GM21367 (cell line): ENCODE measurements at regions not wholly inside any gene's neighbourhood (a gene's known extent, or its start where the extent isn't known, plus 50 kb on each side); places are given as distances from the start of the nearest gene placed in this dataset.
"Not testable (repeated sequence)": the region's sequence is repeated elsewhere in the genome, so short reads cannot be mapped to it uniquely, and the experiment has no call there.

ENCODE experiments used
- ATAC-seq: cut with Tn5 transposase; IDR thresholded peaks from one replicate; pipeline ENCODE4 v1.9.1; 2021; ENCODE audit not compliant: unreplicated experiment

DNA sequence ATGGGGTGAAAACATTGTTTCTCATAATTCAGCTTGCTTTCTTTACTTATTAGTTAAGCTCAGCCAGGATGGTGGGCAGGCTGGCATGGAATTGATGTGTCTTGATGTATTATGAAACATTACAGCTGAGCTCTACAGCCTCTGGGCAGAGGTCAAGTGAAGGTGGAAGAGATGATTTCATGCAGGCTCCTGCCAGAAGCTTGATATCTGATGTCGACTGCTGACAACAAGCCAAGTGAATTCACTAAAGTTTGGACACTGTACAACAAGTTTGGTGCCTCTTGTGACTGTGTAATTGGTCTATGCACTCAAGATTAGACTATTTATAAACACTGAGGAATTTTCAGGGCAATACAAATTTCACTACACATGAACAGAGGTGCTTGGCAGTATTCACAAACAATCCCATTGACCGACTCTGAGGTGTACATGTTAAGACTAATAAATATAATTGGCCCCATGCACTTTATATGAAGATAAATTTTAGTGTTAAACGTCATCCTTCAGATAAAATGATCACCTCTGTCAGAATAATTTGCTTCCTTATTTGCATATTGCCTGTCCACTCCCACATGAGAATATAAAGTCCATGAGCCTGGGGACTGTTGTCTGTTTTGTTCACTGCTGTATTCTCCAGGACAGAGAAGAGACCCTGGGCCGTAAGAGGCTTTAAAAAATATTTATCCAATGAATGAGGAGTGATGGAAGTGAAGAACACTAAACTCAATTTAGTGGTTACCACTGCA is 612.2 kb downstream of the IQCM start:
- ATAC-seq: no peak

DNA sequence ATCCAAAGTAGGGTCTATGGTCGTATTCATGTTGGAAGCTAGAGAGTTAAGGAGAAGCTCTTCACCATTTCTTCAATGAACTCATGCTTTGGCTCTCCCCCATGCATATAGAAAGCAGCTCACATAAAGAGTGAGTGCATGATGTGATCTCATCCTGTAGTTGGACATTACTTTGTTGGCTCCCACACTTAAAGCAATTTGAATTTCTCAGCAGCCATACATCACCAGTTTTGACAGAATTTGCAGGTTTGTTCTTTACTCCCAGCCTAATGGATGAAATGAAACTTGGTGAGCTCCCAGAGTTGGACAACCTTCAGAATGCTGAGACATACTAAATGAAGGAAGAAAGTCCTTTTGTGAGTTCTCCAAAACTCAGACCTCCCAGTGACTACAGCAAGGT is 613.5 kb downstream of the IQCM start:
- no peak for ATAC-seq

DNA sequence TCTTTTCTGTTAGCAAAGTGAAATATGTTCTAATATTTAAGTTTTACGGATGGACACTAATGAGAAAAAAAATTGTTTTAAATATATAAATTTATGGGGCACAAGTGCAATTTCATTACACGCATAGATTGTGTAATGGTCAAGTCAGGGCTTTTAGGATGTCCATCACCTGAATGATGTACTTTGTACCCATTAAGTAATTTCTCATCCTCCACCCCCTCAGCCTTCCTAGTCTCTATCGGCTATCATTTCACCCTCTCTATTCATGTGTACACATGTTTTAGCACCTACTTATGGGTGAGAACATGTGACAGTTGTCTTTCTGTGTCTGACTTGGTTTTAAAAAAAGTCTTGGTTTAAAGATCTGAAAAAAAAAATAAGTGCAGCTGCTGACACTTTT is 616.0 kb downstream of the IQCM start:
- ATAC-seq: no peak

DNA sequence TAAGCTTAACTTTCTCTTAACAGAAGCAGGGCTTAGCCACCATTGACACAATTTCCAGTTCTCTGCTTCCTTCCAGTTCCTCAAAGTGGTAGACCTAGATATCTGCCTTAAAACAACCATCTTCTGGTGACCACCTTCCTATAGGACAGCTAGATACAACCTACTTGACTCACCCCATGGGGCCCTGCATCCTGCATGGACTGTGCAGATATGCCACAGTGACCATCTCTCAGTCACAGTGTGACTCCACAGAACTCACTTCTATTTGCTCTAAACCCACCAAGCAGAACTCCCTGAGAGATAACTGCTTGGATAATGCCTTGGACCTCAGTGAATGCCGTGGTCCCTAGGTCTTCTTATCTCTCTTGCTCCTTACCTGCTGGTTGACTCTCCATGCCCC is 621.6 kb downstream of the IQCM start:
- no peak for ATAC-seq

DNA sequence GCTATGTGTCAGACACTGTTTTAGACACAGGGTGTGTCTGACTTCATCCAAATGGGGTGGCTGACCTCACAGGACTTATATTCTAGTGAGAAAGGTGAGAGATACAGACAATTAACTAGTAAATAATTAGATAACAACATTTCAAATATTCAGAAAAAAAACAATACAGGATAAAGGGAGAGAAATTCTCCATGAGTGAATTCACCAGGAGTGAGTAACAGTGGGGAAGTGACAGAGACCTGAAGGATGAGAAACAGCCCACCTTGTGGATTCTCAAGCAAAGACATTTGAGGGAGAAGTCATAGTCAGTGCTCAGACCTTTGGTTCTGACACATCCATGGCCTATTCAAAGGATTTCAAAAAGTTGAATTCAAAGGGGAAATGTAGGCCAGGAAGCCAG is 627.9 kb downstream of the IQCM start:
- no peak for ATAC-seq

DNA sequence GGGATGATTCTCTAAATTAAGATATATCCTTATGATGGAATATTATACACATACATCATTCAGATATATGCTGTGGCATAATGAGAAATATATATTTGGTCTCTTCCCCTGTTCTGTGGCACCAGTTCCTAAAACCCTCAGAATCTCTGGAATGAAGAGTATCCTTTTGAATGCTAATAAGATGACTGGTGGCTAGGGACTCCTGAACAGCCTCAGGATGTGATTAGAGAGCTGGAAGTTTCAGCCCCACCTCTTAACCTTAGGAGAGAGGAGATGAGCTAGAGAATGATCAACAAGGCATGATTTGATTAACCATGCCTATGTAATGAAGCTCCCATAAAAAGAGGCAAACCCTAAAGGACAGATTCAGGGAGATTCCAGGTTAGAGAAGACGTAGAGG is 632.0 kb downstream of the IQCM start:
- no peak for ATAC-seq

DNA sequence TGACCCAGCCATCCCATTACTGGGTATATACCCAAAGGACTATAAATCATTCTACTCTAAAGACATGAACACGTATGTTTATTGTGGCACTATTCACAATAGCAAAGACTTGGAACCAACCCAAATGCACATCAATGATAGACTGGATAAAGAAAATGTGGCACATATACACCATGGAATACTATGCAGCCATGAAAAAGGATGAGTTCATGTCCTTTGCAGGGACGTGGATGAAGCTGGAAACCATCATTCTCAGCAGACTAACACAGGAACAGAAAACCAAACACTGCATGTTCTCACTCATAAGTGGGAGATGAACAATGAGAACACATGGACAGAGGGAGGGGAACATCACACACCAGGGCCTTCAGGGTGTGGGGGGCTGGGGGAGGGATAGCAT is 634.2 kb downstream of the IQCM start:
- ATAC-seq: not testable (repeated sequence)

DNA sequence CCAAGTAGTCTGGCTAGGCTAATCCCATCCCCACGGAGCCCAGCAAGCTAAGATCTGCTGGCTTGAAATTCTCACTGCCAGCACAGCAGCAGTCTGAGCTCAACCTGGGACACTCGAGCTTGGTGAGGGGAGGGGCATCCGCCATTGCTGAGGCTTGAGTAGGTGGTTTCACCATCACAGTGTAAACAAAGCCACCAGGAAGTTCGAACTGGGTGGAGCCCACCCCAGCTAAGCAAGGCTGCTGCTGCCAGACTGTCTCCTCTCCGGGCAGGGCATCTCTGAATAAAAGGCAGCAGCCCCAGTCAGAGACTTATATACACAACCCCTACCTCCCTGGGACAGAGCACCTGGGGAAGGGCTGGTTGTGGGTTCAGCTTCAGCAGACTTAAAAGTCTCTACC is 639.6 kb downstream of the IQCM start:
- no peak for ATAC-seq

DNA sequence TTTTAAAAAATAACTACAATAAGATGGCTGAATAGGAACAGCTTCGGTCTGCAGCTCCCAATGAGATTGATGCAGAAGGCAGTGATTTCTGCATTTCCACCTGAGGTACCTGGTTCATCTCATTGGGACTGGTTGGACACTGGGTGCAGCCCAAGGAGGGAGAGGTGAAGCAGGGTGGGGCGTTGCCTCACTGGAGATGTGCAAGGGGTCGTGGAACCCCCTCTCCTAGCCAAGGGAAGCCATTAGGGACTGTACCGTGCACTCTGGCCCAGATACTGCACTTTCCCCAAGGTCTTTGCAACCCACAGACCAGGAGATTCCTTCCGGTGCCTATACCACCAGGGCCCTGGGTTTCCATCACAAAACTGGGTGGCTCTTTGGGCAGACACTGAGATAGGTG is 640.1 kb downstream of the IQCM start:
- no peak for ATAC-seq

DNA sequence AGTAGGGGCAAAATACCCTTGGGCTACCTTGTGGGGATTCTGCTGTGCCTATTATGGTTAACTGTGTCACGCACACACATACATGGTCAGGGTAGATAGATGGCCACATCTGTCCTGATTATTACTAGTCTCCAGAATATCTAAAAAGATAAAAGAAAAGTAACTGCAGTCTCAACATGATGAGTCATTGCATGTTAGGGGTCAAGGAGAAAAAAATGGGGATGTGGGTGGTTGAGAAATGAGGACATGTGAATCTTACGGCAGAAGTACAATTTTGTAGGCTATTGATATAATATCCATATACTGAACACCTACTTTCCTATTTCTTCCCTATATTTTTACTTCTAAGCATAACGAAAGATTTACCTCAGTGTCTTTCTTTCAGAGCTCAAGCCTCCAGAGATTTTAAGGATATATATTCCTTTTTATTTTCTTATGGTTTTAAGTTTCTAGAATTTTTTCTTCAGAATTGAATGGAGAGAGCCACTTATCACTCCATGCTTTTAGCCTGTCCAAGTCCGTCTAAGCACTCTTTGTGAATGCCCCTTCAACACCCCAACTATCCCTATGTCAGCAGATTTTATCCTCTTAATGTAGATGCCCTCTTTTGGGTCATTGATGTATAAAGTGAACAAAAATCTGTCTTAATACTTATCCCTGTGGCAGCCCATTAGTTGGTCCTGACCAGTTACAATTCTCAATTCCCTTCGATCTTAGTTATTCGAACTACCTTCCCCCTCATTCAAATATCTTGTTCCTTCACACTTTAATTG is 642.2 kb downstream of the IQCM start:
- ATAC-seq: no peak

DNA sequence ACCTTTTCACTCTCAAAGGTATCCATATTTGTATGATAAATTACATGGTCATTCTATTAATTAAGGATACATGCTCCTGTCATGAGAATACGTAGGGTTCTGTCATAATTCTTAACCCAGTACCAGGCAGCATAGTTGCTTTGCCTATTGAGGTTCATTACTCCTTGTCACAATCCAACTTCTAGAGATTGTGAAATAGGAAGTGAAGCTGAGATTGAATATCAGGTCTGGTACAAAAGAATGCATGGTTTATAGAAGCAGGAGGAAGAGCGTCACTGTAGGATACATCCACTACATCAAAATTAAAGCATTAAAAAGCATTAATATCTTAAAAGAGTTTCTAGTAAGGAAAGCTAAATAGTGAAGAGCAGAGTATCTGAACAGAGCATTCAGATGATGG is 647.0 kb downstream of the IQCM start:
- ATAC-seq: no peak

DNA sequence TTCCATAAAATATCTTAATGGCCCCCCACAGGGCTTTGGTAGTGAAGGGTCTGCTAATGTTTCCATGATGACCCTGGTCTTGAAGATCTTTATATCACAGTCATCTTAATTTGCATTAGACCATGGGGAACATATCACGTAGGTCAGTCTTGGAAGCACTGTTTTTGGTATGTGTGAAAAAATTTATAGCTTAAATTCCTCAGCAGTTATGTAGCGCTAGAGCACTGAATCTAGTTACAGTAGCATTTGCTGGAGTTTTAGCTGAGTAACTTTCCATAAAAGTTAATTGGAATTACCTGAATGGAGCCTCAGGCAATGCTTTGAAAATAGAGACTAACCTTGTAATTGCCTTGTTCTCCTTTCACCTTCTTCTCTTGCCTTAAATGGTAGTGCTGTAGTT is 648.8 kb downstream of the IQCM start:
- ATAC-seq: no peak

DNA sequence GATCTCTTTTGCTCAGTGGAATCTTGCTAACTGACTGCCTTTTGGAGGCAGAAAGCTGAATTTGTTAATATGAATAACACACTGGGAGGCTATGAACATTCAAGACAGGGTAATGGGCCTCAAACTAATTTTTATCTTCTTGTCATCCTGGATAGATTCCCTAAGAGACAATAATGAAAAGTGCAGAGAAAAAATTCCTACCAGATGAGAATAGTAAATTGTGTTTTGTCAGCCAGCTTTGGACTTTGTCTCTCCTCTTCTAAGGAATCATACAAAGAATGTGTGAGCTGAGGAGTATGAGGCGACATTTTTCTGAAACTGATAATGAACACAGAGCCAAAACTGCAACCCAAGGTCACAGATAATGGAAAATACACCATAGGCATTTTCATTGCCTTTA is 649.3 kb downstream of the IQCM start:
- no peak for ATAC-seq

DNA sequence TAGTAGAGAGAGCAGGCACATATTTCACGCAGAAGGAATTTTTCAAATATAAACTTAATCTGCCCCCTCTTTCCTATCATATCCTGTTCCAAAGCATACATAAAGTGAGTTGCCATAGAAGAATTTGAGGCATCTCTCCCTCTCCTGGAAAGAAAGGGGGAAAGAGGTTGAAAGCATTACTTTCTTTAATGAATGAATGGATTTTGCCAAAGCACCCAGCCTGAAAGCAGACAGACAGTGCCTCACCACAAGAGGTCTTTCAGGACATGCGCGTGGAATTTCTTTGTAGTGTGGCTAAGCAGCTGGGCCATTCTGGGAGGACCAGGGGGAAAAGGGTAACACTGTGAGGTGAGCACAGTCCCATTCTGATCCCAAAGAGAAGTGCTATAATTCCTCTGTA is 651.4 kb downstream of the IQCM start:
- ATAC-seq: no peak

DNA sequence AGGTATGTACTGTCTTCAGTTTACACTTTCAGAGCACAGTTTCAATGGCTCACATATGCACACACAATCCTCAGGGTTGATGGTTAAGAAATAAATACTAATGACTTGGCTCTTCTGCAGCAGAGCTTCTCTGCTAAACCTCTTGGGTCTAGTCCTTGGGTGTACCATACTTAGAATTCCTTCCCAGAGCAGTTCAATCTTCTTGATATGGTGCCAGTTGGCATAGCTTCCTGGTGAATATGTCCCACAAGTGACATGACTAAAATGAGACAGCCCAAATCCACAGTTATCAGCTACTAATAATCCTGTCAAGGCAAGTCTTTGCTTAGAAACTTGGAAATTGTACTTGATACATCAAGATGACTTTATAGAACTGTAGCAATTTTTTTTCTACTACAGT is 654.4 kb downstream of the IQCM start:
- no peak for ATAC-seq

DNA sequence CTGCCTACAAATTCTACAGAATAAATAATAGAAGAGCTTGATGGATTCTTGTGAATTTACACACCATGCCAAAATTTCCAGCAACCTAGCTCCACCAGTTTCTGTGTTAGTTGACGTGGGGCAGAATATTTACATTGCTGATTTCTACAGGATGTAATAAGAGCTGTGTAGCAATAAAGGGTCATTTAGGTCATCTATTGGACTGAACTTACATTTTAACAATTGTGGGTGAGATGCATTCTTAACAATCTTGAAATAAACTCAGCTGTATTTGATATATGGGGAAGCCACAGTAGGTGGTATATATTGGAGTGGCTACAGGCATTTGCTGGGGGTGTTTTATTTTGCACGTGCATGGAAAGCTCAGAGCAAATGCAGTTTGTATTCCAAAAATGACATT is 655.3 kb downstream of the IQCM start:
- ATAC-seq: no peak

DNA sequence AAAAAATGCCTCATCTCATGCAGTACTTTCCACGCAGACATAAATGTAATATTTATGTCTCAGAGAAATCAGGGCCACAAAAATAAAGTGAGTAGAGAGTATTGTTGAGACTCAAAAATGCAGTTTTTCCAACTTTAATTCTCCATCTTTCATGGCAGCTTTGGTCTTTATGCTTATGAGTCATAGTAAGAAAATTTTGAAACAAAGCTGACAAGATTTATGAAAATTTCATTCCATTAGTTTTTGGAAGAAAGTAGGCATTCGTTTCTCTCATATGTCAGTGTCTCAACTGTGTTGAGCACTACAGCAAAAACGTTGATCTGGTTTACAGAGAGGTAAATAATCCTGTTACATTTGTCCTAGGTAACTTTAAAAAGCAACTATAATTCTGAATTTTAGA is 656.8 kb downstream of the IQCM start:
- ATAC-seq: no peak

DNA sequence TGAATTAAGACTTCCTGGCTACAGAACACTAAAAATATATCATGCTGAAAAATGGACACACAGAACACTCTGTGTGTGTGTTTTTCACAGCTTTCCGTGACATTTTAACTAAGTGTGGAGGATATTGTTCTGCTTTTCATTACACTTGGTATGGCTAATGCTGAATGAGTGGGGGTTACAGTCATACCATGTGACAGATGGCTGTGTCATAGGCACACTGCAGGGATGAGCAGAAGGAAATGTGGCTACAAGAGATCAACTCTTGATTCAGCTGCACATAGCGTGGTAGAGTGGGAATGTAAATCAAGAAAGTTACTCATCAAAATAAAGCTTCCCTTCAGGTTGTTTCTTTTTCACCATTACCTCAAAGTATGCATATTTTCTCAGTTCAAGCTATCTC is 669.8 kb downstream of the IQCM start:
- ATAC-seq: no peak

DNA sequence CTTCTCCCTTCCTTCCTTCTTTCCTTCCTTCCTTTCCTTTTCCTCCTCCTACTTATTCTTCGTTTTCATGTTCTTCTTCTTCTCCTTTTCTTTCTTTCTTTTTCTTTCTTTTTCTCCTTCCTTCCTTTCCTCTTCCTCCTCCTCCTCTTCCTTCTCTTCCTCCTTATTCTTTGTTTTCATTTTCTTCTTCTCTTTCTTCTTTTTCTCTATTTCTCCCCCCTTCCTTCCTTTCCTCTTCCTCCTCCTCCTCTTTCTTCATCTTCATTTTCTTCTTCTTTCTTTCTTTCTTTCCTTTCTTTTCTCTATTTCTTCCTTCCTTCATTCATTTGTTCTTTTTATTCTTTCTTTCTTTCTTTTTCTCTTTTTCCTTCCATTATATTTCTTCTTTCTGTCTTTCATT is 671.6 kb downstream of the IQCM start:
- no peak for ATAC-seq

DNA sequence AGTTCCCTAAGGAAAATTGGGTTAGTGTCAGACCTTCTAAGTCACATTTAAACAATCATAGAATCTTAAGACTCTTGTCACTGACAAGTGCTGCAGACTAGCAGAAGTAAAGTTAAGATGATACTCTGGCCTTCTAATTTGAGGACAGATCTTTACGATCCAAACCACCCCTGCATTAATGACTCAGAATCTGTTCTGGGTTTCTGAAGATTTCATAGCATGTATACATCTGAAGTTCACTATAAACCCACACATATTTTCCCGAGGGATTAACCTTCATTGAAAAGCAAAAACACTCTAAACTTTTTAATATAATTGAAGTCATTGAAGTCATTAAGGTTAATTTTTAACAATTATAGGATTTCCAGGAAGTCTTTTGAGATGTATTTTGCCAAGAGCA is 674.3 kb downstream of the IQCM start:
- ATAC-seq: no peak

DNA sequence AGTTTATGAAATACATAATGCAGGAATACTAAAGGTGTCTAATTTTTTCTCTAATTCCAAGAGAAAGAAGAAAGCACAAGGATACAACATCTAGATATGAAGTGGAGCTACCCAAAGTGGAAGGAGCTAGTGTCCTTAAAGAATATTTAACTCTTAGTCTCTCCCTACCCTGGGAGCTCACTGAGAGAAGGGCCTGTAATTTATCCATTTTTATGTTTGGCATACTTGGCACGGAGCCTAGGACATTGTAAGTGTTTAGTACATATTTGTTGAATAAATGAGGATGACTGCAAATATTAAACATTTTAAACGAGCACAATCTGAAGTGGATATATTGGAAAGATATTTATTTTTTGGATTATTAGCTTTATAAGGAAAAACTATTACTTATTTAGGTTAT is 674.8 kb downstream of the IQCM start:
- ATAC-seq: no peak

DNA sequence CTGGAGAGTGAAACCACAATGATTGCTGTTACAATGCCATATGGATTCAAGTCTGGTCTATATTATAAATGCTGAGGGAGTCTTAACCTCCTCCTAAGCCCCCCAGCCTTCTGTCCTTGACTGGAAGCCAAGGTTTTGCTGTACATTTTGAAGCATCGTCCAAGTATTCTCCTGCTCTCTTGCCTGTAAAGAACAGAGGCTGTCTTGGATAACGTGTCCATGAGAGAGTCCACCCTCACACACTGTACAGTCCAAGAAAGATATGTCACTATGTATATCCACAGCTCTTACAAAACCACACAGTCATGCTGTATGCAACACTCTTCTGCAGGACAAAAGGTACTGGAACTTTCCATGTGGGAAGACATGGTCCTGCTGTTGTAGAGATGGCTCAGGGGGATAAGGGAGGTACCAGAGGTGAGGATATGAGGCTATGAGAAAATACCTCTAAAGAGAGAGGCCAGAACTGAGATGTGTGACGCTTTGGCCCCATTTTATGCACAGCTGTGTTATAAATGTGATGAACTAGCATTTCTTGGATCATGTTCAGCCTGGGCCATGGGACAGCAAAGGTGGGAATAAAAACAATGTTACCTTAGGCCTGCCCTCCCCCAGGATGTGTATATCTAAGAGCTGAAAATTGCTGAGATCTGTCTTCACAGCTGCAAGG is 678.6 kb downstream of the IQCM start:
- no peak for ATAC-seq
